ENCODE measurements at regions not wholly inside any gene's neighbourhood (a gene's known extent, or its start where the extent isn't known, plus 50 kb on each side); places are given as distances from the start of the nearest gene placed in this dataset.

DNA sequence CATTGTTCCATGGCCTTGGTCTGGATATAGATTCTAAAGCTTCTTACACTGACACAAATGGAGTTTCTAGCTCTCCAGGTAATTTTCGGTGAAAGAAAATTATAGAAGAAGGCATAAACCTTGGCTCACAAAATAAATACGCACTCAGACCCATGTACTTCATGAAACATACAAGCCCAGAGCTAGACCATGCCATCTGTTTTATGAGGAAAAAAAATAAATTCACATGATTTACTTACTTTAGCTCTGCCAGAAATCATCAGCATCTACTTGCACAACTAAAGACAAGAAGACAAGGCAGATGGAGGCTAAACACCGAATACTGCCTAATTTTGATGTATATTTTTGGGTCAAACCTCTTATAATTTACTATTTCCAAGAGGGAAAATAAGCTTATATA, 197.4 kb upstream of the KLF14 start:
- TF ChIP-seq, protein P1, sequence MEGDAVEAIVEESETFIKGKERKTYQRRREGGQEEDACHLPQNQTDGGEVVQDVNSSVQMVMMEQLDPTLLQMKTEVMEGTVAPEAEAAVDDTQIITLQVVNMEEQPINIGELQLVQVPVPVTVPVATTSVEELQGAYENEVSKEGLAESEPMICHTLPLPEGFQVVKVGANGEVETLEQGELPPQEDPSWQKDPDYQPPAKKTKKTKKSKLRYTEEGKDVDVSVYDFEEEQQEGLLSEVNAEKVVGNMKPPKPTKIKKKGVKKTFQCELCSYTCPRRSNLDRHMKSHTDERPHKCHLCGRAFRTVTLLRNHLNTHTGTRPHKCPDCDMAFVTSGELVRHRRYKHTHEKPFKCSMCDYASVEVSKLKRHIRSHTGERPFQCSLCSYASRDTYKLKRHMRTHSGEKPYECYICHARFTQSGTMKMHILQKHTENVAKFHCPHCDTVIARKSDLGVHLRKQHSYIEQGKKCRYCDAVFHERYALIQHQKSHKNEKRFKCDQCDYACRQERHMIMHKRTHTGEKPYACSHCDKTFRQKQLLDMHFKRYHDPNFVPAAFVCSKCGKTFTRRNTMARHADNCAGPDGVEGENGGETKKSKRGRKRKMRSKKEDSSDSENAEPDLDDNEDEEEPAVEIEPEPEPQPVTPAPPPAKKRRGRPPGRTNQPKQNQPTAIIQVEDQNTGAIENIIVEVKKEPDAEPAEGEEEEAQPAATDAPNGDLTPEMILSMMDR (IDR thresholded peaks at IDR 0.05), result no peak
- no peak for TF ChIP-seq POLR2A (IDR thresholded peaks at IDR 0.05)
